GM23338 (cell line): ENCODE measurements at regions not wholly inside any gene's neighbourhood (a gene's known extent, or its start where the extent isn't known, plus 50 kb on each side); places are given as distances from the start of the nearest gene placed in this dataset.

ENCODE experiments used
- ATAC-seq: fragments of 200-7000 bp; cut with Tn5 transposase; 3 replicates; pipeline ENCODE4 v1.9.1; 2020
- DNase-seq: peaks from one replicate; pipeline ENCODE4 v3.0.0-alpha.2; 2015; ENCODE audit warnings: low spot score
- H2AFZ ChIP-seq: fragments of 200-600 bp; sonication (generic); 2 replicates; pipeline ENCODE4 v1.8.0; 2016; ENCODE audit warnings: antibody characterized with exemption, mild to moderate bottlenecking, moderate library complexity
- H3F3A ChIP-seq: fragments of 200-600 bp; sonication (generic); replicated peaks from 2 replicates; pipeline ENCODE4 v1.8.0; 2017; ENCODE audit warnings: antibody characterized with exemption, mixed run types, low read depth
- H3K27ac ChIP-seq: fragments of 200-600 bp; sonication (generic); 2 replicates; pipeline ENCODE4 v1.6.1; 2016; ENCODE audit warnings: low read depth
- H3K27me3 ChIP-seq: fragments of 200-600 bp; sonication (generic); 2 replicates; pipeline ENCODE4 v1.8.0; 2016; ENCODE audit warnings: mild to moderate bottlenecking, mixed run types, moderate library complexity; ENCODE audit not compliant: insufficient read depth
- H3K36me3 ChIP-seq: fragments of 200-600 bp; sonication (generic); 2 replicates; pipeline ENCODE4 v1.8.0; 2016; ENCODE audit warnings: mild to moderate bottlenecking; ENCODE audit not compliant: insufficient read depth
- H3K4me1 ChIP-seq: fragments of 200-600 bp; sonication (generic); 2 replicates; pipeline ENCODE4 v1.8.0; 2016; ENCODE audit warnings: mild to moderate bottlenecking, moderate library complexity; ENCODE audit not compliant: insufficient read depth
- H3K4me2 ChIP-seq: fragments of 200-600 bp; sonication (generic); 2 replicates; pipeline ENCODE4 v1.7.1; 2017; ENCODE audit warnings: mixed run types
- H3K4me3 ChIP-seq: fragments of 200-600 bp; sonication (generic); 2 replicates; pipeline ENCODE4 v1.6.1; 2016; ENCODE audit warnings: mixed run types
- H3K79me2 ChIP-seq: fragments of 200-600 bp; sonication (generic); replicated peaks from 2 replicates; pipeline ENCODE4 v1.8.0; 2017; ENCODE audit warnings: mild to moderate bottlenecking; ENCODE audit not compliant: insufficient read depth
- H3K9me2 ChIP-seq: fragments of 200-600 bp; sonication (generic); 2 replicates; pipeline ENCODE4 v1.8.0; 2017; ENCODE audit not compliant: insufficient read depth
- H4K20me1 ChIP-seq: fragments of 200-600 bp; sonication (generic); replicated peaks from 2 replicates; pipeline ENCODE4 v1.8.0; 2017; ENCODE audit warnings: mild to moderate bottlenecking; ENCODE audit not compliant: insufficient read depth
- H3K27ac Mint-ChIP-seq: 2 replicates; pipeline ENCODE4 v1.8.0; 2020; ENCODE audit warnings: inconsistent platforms, mild to moderate bottlenecking, moderate library complexity, mixed read lengths
- H3K27me3 Mint-ChIP-seq: 3 replicates; pipeline ENCODE4 v1.8.0; 2022; ENCODE audit warnings: low read depth, mild to moderate bottlenecking, moderate library complexity, mixed read lengths, inconsistent platforms; ENCODE audit not compliant: insufficient read depth, poor library complexity
- H3K36me3 Mint-ChIP-seq: 3 replicates; pipeline ENCODE4 v1.8.0; 2021; ENCODE audit warnings: low read depth, mild to moderate bottlenecking, inconsistent platforms, moderate library complexity, mixed read lengths
- H3K4me1 Mint-ChIP-seq: 3 replicates; pipeline ENCODE4 v1.8.0; 2020; ENCODE audit warnings: mild to moderate bottlenecking, inconsistent platforms, mixed read lengths
- H3K4me3 Mint-ChIP-seq: 3 replicates; pipeline ENCODE4 v1.8.0; 2021; ENCODE audit warnings: moderate library complexity, mild to moderate bottlenecking, inconsistent platforms, mixed read lengths
- H3K9me3 Mint-ChIP-seq: 3 replicates; pipeline ENCODE4 v1.8.0; 2020; ENCODE audit warnings: moderate library complexity, mild to moderate bottlenecking, inconsistent platforms, mixed read lengths
- CREB1 ChIP-seq: fragments of 250-450 bp; sonication (Bioruptor Pico); IDR thresholded peaks from 2 replicates; pipeline ENCODE4 v1.5.0; 2020; ENCODE audit warnings: low read depth, mild to moderate bottlenecking, moderate library complexity
- CTCF ChIP-seq, 2 experiments: fragments of 200-600 bp in 1 of 2; sonication (generic) in 1 of 2; conservative IDR thresholded peaks; 2 replicates each; pipeline versions ENCODE4 v1.5.1 to v1.6.1; 2016 to 2017; ENCODE audit warnings: antibody characterized with exemption in 2 of 2, low read depth in 2 of 2, mild to moderate bottlenecking in 2 of 2, moderate library complexity in 1 of 2
- EZH2 ChIP-seq: fragments of 200-600 bp; sonication (generic); IDR thresholded peaks from one replicate; pipeline ENCODE4 v1.8.0; 2017; ENCODE audit warnings: antibody characterized with exemption, mild to moderate bottlenecking, low read depth; ENCODE audit not compliant: unreplicated experiment
- JUNB ChIP-seq: IDR thresholded peaks from one replicate; pipeline ENCODE4 v1.6.1; 2016; ENCODE audit warnings: antibody characterized with exemption; ENCODE audit not compliant: unreplicated experiment
- POLR2AphosphoS5 ChIP-seq: IDR thresholded peaks from 2 replicates; pipeline ENCODE4 v1.6.1; 2016; ENCODE audit warnings: antibody characterized with exemption, low read depth
- REST ChIP-seq: IDR thresholded peaks from one replicate; pipeline ENCODE4 v1.6.1; 2018; ENCODE audit warnings: antibody characterized with exemption; ENCODE audit not compliant: unreplicated experiment
- STAT1 ChIP-seq: IDR thresholded peaks from one replicate; pipeline ENCODE4 v1.6.1; 2016; ENCODE audit warnings: antibody characterized with exemption; ENCODE audit not compliant: unreplicated experiment
- ZNF114 ChIP-seq: fragments of 250-450 bp; sonication (Bioruptor Pico); IDR thresholded peaks from 2 replicates; pipeline ENCODE4 v1.5.0; 2020; ENCODE audit warnings: mild to moderate bottlenecking, moderate library complexity
- ZNF462 ChIP-seq: fragments of 250-450 bp; sonication (Bioruptor Pico); IDR thresholded peaks from 2 replicates; pipeline ENCODE4 v1.5.0; 2020; ENCODE audit warnings: mild to moderate bottlenecking, moderate library complexity

- Histone ChIP-seq H2AFZ (no peak overlapping the region), H3K9me2 (no peaks in the 10 kb centered on the region), H3K4me1 (no peaks in the 10 kb centered on the region), H3K27ac (no peak overlapping the region), H3K27me3 (no peaks in the 10 kb centered on the region), H3K4me2 (no peak overlapping the region), H4K20me1 (no peaks in the 10 kb centered on the region), H3K4me3 (no peak overlapping the region), H3K36me3 (no peaks in the 10 kb centered on the region), H3K79me2 (no peaks in the 10 kb centered on the region), H3F3A (no peaks in the 10 kb centered on the region)
- Mint-ChIP-seq H3K4me1 (peaks cover 3% of the 10 kb centered on the region), H3K4me3 (no peak overlapping the region), H3K27me3 (no peaks in the 10 kb centered on the region), H3K27ac (no peak overlapping the region), H3K9me3 (peaks cover 9% of the 10 kb centered on the region), H3K36me3 (peaks cover 3% of the 10 kb centered on the region; the same call in 1 of the 3 replicates)
- DNase-seq (no peak), ATAC-seq (no peak)
- TF ChIP-seq REST = no peak
- TF ChIP-seq POLR2AphosphoS5 = no peak
- TF ChIP-seq JUNB = no peak
Observed at GRCh38 chr1:93751377-93752250, 70.0 kb upstream of the BCAR3 start.

- DNase-seq (no peak), ATAC-seq (no peak)
- no peak overlapping the region for H3K27ac Mint-ChIP-seq
- H3K9me3 Mint-ChIP-seq = peaks cover 13% of the 10 kb centered on the region
- H3K4me3 Mint-ChIP-seq = no peak overlapping the region
- no peaks in the 10 kb centered on the region for H3K79me2 ChIP-seq
- peaks cover 3% of the 10 kb centered on the region for H3K4me1 Mint-ChIP-seq
- no peaks in the 10 kb centered on the region for H4K20me1 ChIP-seq
- H3K27me3 ChIP-seq = no peaks in the 10 kb centered on the region
- no peaks in the 10 kb centered on the region for H3F3A ChIP-seq
- no peaks in the 10 kb centered on the region for H3K9me2 ChIP-seq
- H3K27me3 Mint-ChIP-seq = peaks cover under 1% of the 10 kb centered on the region
- no peaks in the 10 kb centered on the region for H3K36me3 ChIP-seq
- no peak overlapping the region for H3K4me3 ChIP-seq
- no peak overlapping the region for H3K4me2 ChIP-seq
- H3K36me3 Mint-ChIP-seq = peaks cover 3% of the 10 kb centered on the region; the same call in 1 of the 3 replicates
- H3K27ac ChIP-seq = no peak overlapping the region
- no peak overlapping the region for H2AFZ ChIP-seq
- H3K4me1 ChIP-seq = no peaks in the 10 kb centered on the region
- TF ChIP-seq ZNF462 (CRISPR knock-in tag) = no peak
- TF ChIP-seq EZH2 = no peak
- TF ChIP-seq CREB1 = no peak
- no peak for TF ChIP-seq POLR2AphosphoS5
- no peak for TF ChIP-seq JUNB
- no peak for TF ChIP-seq STAT1
- no peak for TF ChIP-seq ZNF114 (CRISPR knock-in tag)
- no peak for TF ChIP-seq CTCF (conservative IDR thresholded peaks at IDR 0.05; ENCODE audit: low read depth in 2 of 2)
Observed at GRCh38 chr1:93750955-93751354, 69.3 kb upstream of the BCAR3 start.
